GM19035 (cell line): ENCODE measurements at regions not wholly inside any gene's neighbourhood (a gene's known extent, or its start where the extent isn't known, plus 50 kb on each side); places are given as distances from the start of the nearest gene placed in this dataset.

Experiments used
- ATAC-seq: cut with Tn5 transposase; IDR thresholded peaks from one replicate; pipeline ENCODE4 v1.9.1; 2021; ENCODE audit not compliant: unreplicated experiment

GRCh38 chr6:159487636-159488035 lies 205.4 kb downstream of the SOD2 start:
- no peak for ATAC-seq

- ATAC-seq = no peak
Observed at GRCh38 chr6:159483259-159483658, 209.8 kb downstream of the SOD2 start.

- no peak for ATAC-seq
Observed at GRCh38 chr6:159481897-159482296, 211.1 kb downstream of the SOD2 start.

- no peak for ATAC-seq
Observed at GRCh38 chr6:159480471-159480870, 212.6 kb downstream of the SOD2 start.

GRCh38 chr6:159479146-159479545 lies 213.9 kb downstream of the SOD2 start:
- ATAC-seq = no peak

- ATAC-seq = no peak
Observed at GRCh38 chr6:159473475-159474263, 219.4 kb downstream of the SOD2 start.

GRCh38 chr6:159470397-159470796 lies 222.6 kb downstream of the SOD2 start:
- ATAC-seq = no peak

- ATAC-seq = no peak
Observed at GRCh38 chr6:159469443-159469842, 223.6 kb downstream of the SOD2 start.

GRCh38 chr6:159468994-159469393 lies 224.0 kb downstream of the SOD2 start:
- ATAC-seq = no peak

- peak; percentile 64 for ATAC-seq
Observed at GRCh38 chr6:159467473-159468041, 225.5 kb downstream of the SOD2 start.

- no peak for ATAC-seq
Observed at GRCh38 chr6:159466926-159467325, 226.1 kb downstream of the SOD2 start.

- ATAC-seq = no peak
Observed at GRCh38 chr6:159464816-159465215, 228.2 kb downstream of the SOD2 start.

GRCh38 chr6:159463119-159463829 lies 229.8 kb downstream of the SOD2 start:
- no peak for ATAC-seq

GRCh38 chr6:159462431-159462830 lies 230.6 kb downstream of the SOD2 start:
- ATAC-seq = no peak

GRCh38 chr6:159461998-159462397 lies 231.0 kb downstream of the SOD2 start:
- ATAC-seq = peak; percentile 89

- no peak for ATAC-seq
Observed at GRCh38 chr6:159461266-159461665, 231.8 kb downstream of the SOD2 start.

GRCh38 chr6:159460476-159460875 lies 232.6 kb downstream of the SOD2 start:
- no peak for ATAC-seq

GRCh38 chr6:159456349-159456748 lies 236.7 kb downstream of the SOD2 start:
- ATAC-seq = no peak

- ATAC-seq = no peak
Observed at GRCh38 chr6:159455700-159456274, 237.3 kb downstream of the SOD2 start.

GRCh38 chr6:159450815-159451465 lies 242.1 kb downstream of the SOD2 start:
- no peak for ATAC-seq

GRCh38 chr6:159446340-159446739 lies 246.7 kb downstream of the SOD2 start:
- ATAC-seq = no peak
